Ovary (tissue), 7 donors: ENCODE measurements at regions not wholly inside any gene's neighbourhood (a gene's known extent, or its start where the extent isn't known, plus 50 kb on each side); places are given as distances from the start of the nearest gene placed in this dataset.

Experiments
- DNase-seq, 5 donors: peaks; one replicate each; pipeline ENCODE4 v3.0.0-alpha.2; 2019 to 2020
- H3K27ac ChIP-seq, 2 donors: fragments of 200-600 bp; one replicate each; pipeline versions ENCODE4 v1.5.1 to v1.8.0; 2019 to 2022
- H3K27me3 ChIP-seq: fragments of 200-600 bp; one replicate; pipeline ENCODE4 v1.8.0; 2022
- H3K36me3 ChIP-seq: fragments of 200-600 bp; sonication (generic); one replicate; pipeline ENCODE4 v1.5.1; 2019
- H3K4me1 ChIP-seq: one replicate; pipeline ENCODE4 v1.8.1; 2013; ENCODE audit warnings: mild to moderate bottlenecking, moderate library complexity; ENCODE audit not compliant: insufficient read depth
- H3K4me3 ChIP-seq: fragments of 200-600 bp; sonication (generic); one replicate; pipeline ENCODE4 v1.5.1; 2017
- H3K9me3 ChIP-seq, 2 donors: fragments of 200-600 bp in 1 of 2; sonication (generic) in 1 of 2; one replicate each; pipeline versions ENCODE4 v1.5.1 to v1.8.1; 2013 to 2019; ENCODE audit warnings: mild to moderate bottlenecking in 1 of 2, moderate library complexity in 1 of 2
- EP300 ChIP-seq: sonication (generic); formaldehyde crosslinking; IDR thresholded peaks from one replicate; pipeline ENCODE4 v1.6.1; 2017; ENCODE audit warnings: antibody characterized with exemption
- POLR2A ChIP-seq: fragments of 450-650 bp; IDR thresholded peaks from one replicate; pipeline ENCODE4 v1.6.1; 2017; ENCODE audit warnings: antibody characterized with exemption, mild to moderate bottlenecking, moderate library complexity
- WGBS, 3 donors: extraction: QIAGEN DNeasy Blood & Tissue Kit in 1 of 3; methylation state at CpG; one replicate each; pipeline versions ENCODE4 v1.1.5 to v1.1.7; 2013 to 2017; 5-methylcytosine and 5-hydroxymethylcytosine counted together
- intact Hi-C, 4 donors: fragments of 100-400 bp; cut with DNase I; formaldehyde crosslinking; loops; one replicate each; pipeline versions ENCODE4 v1.11.0 to v1.15.1; 2022 to 2023
- TF ChIP-seq, protein P1 (sequence below), 3 donors: fragments of 450-650 bp in 2 of 3; fragments of 200-600 bp in 1 of 3; IDR thresholded peaks; one replicate each; pipeline versions ENCODE4 v1.5.1 to v1.8.0; 2016 to 2022; ENCODE audit warnings: antibody characterized with exemption in 3 of 3, mild to moderate bottlenecking in 1 of 3
- donor health status: DM: no; HTN: no; CAD: no; lungs with moderate emphysema.
- donor health status: DM: no; HTN: no; CAD: no.
- donor health status: Bipolar disorder and iron deficiency.
- donor health status: DM: no; HTN: no; CAD: no.
- donor health status: DM: yes; HTN: yes; CAD: no.

DNA sequence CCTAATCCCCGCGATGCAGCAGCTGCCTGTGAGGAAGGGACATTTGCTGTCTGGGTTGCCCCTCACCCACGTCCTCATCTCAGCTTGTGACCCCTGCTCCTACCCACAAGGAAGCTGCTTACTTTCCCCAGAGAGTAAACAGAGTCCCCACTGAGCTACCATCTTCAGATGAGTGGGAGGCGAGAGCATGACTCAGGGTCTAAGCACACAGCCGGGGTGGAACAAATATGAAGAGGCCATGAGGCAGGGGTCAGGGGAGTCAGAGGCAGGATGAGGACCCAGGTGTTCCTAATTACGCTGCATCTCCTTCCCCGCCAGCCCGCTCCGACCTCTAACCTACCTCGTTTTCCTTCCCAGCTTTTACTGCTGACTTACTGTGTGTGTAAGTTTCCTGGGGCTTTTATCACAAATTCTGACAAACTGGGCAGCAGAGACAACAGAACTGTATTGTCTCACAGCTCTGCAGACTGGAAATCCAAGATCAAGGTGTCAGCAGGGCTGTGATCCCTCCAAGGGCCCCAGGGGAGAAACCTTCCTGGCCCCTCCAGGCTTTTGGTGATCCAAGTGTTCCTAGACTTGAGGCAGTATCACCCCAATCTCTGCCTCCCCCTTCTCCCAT, 94.0 kb upstream of the DNAH5 start:
- Histone ChIP-seq H3K4me3 (no peak overlapping the region), H3K36me3 (no peaks in the 10 kb centered on the region), H3K27ac (no peak overlapping the region), H3K27me3 (no peaks in the 10 kb centered on the region), H3K4me1 (peaks cover 5% of the 10 kb centered on the region), H3K9me3 (no peaks in the 10 kb centered on the region)
- WGBS, 3 donors, result 54 to 71% (median 57%) methylated on average over 10 of the region's 10 CpGs
- DNase-seq, result no peak
- TF ChIP-seq, protein P1, sequence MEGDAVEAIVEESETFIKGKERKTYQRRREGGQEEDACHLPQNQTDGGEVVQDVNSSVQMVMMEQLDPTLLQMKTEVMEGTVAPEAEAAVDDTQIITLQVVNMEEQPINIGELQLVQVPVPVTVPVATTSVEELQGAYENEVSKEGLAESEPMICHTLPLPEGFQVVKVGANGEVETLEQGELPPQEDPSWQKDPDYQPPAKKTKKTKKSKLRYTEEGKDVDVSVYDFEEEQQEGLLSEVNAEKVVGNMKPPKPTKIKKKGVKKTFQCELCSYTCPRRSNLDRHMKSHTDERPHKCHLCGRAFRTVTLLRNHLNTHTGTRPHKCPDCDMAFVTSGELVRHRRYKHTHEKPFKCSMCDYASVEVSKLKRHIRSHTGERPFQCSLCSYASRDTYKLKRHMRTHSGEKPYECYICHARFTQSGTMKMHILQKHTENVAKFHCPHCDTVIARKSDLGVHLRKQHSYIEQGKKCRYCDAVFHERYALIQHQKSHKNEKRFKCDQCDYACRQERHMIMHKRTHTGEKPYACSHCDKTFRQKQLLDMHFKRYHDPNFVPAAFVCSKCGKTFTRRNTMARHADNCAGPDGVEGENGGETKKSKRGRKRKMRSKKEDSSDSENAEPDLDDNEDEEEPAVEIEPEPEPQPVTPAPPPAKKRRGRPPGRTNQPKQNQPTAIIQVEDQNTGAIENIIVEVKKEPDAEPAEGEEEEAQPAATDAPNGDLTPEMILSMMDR (IDR thresholded peaks at IDR 0.05), result no peak
- TF ChIP-seq POLR2A (no peak), EP300 (no peak)
- intact Hi-C loops, result no loop called here

DNA sequence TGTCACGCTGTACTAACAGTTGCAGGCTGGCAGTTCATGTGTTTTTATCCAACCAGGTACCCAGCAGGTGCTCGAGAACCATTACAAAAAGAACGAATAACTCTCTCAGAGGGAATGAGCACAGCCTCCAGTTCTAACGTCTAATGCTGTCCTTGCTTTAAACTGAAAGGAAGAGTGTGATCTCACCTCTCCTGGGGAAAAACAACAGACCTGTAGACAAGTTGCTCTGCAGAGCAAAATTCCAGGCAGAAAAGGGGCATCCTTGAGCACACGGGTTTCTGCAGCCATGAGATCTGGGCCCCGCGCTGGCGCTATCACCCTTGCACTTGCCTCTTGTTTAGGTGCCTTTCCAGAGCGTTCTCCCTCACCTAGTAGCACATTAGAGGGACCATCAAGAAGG, 92.5 kb upstream of the DNAH5 start:
- Histone ChIP-seq H3K4me1 (peaks cover 5% of the 10 kb centered on the region), H3K27me3 (no peaks in the 10 kb centered on the region), H3K9me3 (no peaks in the 10 kb centered on the region), H3K27ac (no peak overlapping the region), H3K4me3 (no peak overlapping the region), H3K36me3 (no peaks in the 10 kb centered on the region)
- WGBS, 3 donors, result 83 to 87% (median 85%) methylated on average over 9 of the region's 9 CpGs
- intact Hi-C loops, result no loop called here
- DNase-seq, result no peak
- TF ChIP-seq EP300 (no peak), POLR2A (no peak)
- TF ChIP-seq, protein P1 (IDR thresholded peaks at IDR 0.05), result no peak

DNA sequence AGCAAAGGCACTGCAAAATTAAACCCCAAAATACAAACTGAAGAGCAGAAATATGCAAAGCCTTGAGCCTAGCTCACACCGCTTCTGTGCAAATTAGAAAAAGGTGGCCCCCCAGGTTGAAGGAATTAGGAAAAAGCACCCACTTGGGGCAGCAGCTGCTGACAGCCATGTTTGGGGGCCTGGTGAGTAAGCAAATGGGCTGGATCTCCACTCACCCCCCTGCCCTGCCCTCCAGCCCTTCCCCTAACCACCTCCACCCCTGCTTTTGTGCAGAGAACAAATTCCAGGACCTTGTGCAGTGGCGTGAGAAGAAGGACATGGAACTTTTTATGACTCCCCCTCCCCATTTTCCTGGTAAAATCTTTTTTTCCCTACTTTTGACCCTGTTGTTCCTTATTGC, 92.0 kb upstream of the DNAH5 start:
- Histone ChIP-seq H3K4me3 (no peak overlapping the region), H3K27me3 (no peaks in the 10 kb centered on the region), H3K27ac (no peak overlapping the region), H3K4me1 (peaks cover 5% of the 10 kb centered on the region), H3K36me3 (no peaks in the 10 kb centered on the region), H3K9me3 (no peaks in the 10 kb centered on the region)
- intact Hi-C loops, result no loop called here
- 49 to 55% (median 51%) methylated on average over 2 of the region's 2 CpGs for WGBS, 3 donors
- DNase-seq, result no peak
- TF ChIP-seq POLR2A, result no peak
- TF ChIP-seq, protein P1 (IDR thresholded peaks at IDR 0.05), result no peak
- TF ChIP-seq EP300, result no peak

DNA sequence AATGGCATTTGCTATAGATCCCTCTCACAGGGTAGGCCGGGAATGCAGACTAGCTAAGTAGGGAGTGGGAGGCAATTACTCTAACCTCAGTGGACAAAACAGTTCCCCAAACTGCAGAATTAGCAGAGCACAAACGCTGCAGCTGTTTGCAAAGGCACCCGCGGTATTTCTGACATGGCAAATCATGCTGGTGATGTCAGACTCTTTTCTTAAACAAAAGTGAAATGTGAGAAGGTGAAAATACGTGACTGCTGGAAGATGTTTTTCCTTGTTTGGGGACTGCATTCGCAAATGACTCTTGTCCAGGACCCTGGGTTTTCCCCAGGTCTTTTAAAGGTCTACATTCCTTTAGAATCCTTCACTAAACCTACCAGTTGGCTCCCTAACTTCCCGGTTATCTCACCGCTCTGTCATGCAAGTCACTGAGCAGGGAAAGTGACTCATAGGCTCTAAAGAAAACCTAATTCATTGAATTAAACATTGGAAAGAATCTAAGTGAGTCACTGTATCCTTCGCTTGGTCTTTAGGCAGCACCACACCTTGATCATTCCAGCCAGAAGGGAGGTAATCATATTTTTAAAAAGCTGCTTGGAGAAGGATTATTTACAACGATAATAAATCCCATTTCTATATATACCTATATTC, 91.5 kb upstream of the DNAH5 start:
- Histone ChIP-seq H3K27ac (no peak overlapping the region), H3K9me3 (no peaks in the 10 kb centered on the region), H3K27me3 (no peaks in the 10 kb centered on the region), H3K4me3 (no peak overlapping the region), H3K4me1 (peaks cover 5% of the 10 kb centered on the region), H3K36me3 (no peaks in the 10 kb centered on the region)
- intact Hi-C loops, result no loop called here
- no peak for DNase-seq
- TF ChIP-seq POLR2A, result no peak
- TF ChIP-seq, protein P1 (IDR thresholded peaks at IDR 0.05), result no peak
- TF ChIP-seq EP300, result no peak
- WGBS, 3 donors, result 2 to 3% (median 3%) methylated on average over 10 of the region's 10 CpGs
